Colon (tissue), 2 donors: ENCODE measurements at regions not wholly inside any gene's neighbourhood (a gene's known extent, or its start where the extent isn't known, plus 50 kb on each side); places are given as distances from the start of the nearest gene placed in this dataset.
"Not testable (repeated sequence)": the region's sequence is repeated elsewhere in the genome, so short reads cannot be mapped to it uniquely, and the experiment has no call there.

Source experiments
- FAIRE-seq: peaks from 2 replicates; lab custom pipeline; 2012; peaks lifted over from hg19 to GRCh38; lab: Jason Lieb, UNC
- donor health status: control.
- donor health status: control.

DNA sequence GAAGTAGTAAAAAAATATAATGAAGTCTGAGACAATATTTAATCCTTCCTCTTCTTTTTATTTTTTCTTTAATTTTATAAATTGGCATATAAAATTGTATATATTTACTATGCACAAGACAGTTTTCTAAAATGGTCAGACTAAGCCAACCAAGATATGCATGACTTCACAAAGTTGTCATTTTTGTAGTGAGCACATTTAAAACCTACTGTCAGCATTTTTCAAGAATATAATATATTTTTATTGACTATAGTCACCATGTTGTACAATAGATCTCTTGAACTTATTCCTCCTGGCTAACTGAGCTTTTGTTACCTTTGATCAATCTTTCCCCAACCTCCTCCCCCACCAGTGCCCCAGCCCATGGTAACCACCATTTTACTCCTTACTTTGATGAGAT lies 129.2 kb downstream of the ATP6V1G3 start:
- no peak for FAIRE-seq

DNA sequence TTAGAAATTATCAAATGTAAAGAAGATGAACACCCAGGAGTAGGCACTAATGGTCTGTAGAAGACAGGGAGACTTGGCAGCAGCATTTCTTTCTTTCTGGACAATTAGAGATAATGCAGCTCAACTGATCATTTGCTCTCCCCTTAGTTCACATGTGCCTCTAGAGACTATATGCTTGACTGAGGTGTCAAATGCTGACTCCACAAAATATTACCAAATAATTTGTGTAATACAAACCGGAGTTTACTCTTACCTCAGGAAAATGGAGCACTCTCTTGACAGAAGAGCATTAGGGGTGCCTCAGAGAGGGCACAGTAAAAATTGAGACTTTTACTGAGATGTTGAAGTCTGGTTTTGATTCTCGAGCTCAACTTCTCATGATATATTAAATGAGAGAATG lies 131.8 kb downstream of the ATP6V1G3 start:
- no peak for FAIRE-seq

GRCh38 chr1:198404632-198405031 lies 135.8 kb downstream of the ATP6V1G3 start:
- FAIRE-seq: not testable (repeated sequence)

- FAIRE-seq: no peak
Measured at GRCh38 chr1:198400063-198400462, 140.4 kb downstream of the ATP6V1G3 start.

GRCh38 chr1:198399452-198399851 lies 141.0 kb downstream of the ATP6V1G3 start:
- FAIRE-seq: no peak

DNA sequence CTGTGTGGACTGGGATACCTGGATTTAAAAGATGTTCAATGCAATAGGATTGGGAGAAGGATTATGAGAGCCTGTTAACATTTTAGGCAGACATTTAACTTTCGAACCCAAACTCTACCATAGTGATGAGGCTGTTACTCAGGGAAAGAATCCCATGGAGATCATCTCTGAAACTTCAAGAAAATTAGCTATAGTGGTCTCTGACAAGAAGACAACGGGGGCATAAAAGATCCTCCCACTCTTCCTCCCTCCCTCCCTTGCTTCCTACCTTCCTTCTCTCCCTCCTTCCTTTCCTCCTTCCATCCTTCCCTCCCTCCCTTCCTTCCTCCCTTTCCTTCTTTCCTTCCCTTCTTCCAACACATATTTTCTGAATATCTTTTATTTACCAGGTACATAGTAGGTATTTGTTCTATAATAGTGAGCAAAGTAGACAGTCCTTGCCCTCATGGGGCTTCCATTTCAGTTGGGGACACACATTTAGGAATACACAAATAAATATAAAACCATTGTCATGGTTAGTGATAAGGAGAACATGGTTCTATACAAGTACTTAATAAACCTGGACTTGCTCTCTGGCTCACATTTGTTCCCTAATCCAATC lies 143.2 kb downstream of the ATP6V1G3 start:
- no peak for FAIRE-seq

- FAIRE-seq: no peak
Measured at GRCh38 chr1:198391393-198392020, 149.0 kb downstream of the ATP6V1G3 start.

DNA sequence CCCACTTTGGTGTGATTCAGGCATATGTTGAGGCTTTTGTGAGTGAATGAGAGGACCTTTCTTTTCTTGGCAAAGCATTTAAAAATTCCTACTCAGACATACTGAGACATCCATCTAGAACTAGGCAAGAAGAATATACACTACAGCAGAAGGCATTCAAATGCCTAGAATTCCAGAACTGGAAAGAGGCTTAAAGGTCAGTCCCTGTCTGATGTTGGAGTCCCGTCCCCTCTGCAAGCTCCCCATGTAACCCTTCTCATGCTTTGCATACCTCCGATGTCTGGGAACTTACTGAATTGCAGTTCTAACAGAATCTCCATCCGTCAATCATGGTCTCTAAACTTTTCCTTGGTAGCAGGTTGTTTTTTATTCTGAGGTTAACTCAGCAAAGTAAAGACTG lies 152.9 kb downstream of the ATP6V1G3 start:
- no peak for FAIRE-seq

GRCh38 chr1:198380275-198380674 lies 160.2 kb downstream of the ATP6V1G3 start:
- FAIRE-seq: no peak

DNA sequence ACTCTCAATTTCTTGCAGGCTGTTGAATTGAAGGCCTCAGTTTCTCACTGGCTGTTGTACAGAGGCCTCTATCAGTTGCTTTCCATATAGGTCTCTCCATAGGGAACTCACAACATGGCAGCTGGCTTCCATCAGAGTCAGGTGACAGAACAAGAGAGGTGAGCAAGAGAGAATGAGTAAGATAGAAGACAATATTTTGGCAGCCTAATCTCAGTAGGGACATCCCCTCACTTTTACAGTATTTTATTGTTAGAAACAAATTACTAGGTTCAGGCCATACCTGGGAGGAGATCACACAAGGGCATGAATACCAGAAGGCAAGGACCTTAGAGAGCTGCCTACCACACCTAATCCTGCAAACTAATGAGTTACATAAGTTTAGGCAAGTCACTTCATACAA lies 162.8 kb downstream of the ATP6V1G3 start:
- no peak for FAIRE-seq

DNA sequence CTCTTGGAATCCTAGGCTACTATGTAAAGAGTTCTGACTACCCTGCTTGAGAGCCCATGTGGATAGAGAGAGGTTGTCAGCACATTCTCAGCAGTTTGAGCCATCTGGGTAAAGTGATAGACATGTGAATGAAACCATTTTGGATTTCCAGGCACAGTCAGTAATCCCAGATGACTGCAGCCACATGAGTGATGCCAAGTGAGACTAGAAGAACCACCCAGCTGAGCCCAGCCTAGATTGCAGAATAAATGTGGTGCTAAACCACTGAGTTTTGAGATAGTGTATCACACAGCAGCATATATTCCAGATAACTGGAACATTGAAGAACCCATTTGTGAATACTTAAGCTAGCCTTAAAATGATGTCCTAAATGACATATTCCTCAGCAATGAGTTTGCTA lies 166.2 kb downstream of the ATP6V1G3 start:
- no peak for FAIRE-seq

DNA sequence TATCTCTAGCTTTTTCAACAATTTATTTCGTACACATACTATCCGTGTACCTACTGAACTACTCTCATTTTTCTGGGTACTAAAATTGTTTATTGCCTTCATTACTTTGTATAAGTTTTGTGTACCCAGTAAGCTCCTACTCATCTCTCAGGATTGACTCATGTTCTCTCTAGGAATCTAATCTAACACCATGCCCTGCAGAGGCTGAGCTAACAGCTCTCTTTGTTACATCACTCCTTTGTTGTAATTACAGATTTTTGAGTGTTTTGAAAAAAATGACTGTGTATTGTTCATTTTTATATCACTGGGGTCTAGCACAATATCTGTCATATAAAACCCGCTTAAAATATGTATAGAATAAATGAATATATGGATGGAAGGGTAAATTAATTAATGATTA lies 167.1 kb downstream of the ATP6V1G3 start:
- no peak for FAIRE-seq
